Thoracic aorta (tissue), 2 donors: ENCODE measurements at regions not wholly inside any gene's neighbourhood (a gene's known extent, or its start where the extent isn't known, plus 50 kb on each side); places are given as distances from the start of the nearest gene placed in this dataset.
"Not testable (repeated sequence)": the region's sequence is repeated elsewhere in the genome, so short reads cannot be mapped to it uniquely, and the experiment has no call there.

ENCODE experiments used
- ATAC-seq: fragments of 150-250 bp; one replicate; pipeline ENCODE4 v1.8.0; 2017; ENCODE audit warnings: low read depth; ENCODE audit not compliant: insufficient number of reproducible peaks, low FRiP score
- DNase-seq: peaks from one replicate; pipeline ENCODE4 v3.0.0-alpha.2; 2020; ENCODE audit warnings: low spot score
- H3K27ac ChIP-seq, 2 donors: fragments of 200-600 bp; sonication (generic); 1 replicate in 1 of 2; 2 replicates in 1 of 2; pipeline ENCODE4 v1.5.1; 2016; ENCODE audit warnings: mild to moderate bottlenecking in 2 of 2, moderate library complexity in 2 of 2
- H3K27me3 ChIP-seq: fragments of 200-600 bp; sonication (generic); replicated peaks from 2 replicates; pipeline ENCODE4 v1.6.0; 2016; ENCODE audit warnings: mild to moderate bottlenecking; ENCODE audit not compliant: insufficient read depth
- H3K36me3 ChIP-seq: fragments of 200-600 bp; sonication (generic); one replicate; pipeline ENCODE4 v1.5.1; 2016
- H3K4me1 ChIP-seq, 2 donors: fragments of 200-600 bp; sonication (generic); 1 replicate in 1 of 2; 2 replicates in 1 of 2; pipeline versions ENCODE4 v1.5.1 to v1.6.0; 2016; ENCODE audit warnings: low read depth in 2 of 2, mild to moderate bottlenecking in 1 of 2; ENCODE audit not compliant: control insufficient read depth in 1 of 2
- H3K4me3 ChIP-seq: fragments of 200-600 bp; sonication (generic); 2 replicates; pipeline ENCODE4 v1.5.1; 2016; ENCODE audit warnings: mild to moderate bottlenecking
- H3K9me3 ChIP-seq: fragments of 200-600 bp; sonication (generic); 2 replicates; pipeline ENCODE4 v1.5.1; 2016
- TF ChIP-seq, protein P1 (sequence below): fragments of 200-600 bp; sonication (generic); IDR thresholded peaks from one replicate; pipeline ENCODE4 v1.5.1; 2019; ENCODE audit warnings: antibody characterized with exemption

DNA sequence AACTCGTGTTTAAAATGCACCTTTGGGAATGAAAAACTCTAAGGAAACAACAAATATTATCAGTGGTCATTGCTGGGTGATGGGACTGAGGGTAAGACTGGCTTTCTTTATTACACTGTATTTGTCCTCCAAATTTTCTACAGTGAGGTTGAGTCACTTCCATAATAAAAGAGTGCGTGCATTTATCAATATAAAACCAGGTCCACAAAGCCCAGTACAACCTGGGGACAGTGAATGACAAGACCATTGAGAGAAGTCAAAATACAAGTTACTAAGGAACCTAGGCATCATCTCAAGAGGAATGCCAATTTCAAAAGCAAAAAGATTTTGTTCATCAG lies 76.4 kb downstream of the MAGED4 start:
- no peak for ATAC-seq
- Histone ChIP-seq H3K27ac (no peak overlapping the region), H3K4me1 (no peaks in the 10 kb centered on the region), H3K27me3 (no peaks in the 10 kb centered on the region), H3K36me3 (no peaks in the 10 kb centered on the region), H3K4me3 (peak overlapping the region; percentile 79), H3K9me3 (no peaks in the 10 kb centered on the region)
- no peak for DNase-seq
- TF ChIP-seq, protein P1, sequence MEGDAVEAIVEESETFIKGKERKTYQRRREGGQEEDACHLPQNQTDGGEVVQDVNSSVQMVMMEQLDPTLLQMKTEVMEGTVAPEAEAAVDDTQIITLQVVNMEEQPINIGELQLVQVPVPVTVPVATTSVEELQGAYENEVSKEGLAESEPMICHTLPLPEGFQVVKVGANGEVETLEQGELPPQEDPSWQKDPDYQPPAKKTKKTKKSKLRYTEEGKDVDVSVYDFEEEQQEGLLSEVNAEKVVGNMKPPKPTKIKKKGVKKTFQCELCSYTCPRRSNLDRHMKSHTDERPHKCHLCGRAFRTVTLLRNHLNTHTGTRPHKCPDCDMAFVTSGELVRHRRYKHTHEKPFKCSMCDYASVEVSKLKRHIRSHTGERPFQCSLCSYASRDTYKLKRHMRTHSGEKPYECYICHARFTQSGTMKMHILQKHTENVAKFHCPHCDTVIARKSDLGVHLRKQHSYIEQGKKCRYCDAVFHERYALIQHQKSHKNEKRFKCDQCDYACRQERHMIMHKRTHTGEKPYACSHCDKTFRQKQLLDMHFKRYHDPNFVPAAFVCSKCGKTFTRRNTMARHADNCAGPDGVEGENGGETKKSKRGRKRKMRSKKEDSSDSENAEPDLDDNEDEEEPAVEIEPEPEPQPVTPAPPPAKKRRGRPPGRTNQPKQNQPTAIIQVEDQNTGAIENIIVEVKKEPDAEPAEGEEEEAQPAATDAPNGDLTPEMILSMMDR: no peak

DNA sequence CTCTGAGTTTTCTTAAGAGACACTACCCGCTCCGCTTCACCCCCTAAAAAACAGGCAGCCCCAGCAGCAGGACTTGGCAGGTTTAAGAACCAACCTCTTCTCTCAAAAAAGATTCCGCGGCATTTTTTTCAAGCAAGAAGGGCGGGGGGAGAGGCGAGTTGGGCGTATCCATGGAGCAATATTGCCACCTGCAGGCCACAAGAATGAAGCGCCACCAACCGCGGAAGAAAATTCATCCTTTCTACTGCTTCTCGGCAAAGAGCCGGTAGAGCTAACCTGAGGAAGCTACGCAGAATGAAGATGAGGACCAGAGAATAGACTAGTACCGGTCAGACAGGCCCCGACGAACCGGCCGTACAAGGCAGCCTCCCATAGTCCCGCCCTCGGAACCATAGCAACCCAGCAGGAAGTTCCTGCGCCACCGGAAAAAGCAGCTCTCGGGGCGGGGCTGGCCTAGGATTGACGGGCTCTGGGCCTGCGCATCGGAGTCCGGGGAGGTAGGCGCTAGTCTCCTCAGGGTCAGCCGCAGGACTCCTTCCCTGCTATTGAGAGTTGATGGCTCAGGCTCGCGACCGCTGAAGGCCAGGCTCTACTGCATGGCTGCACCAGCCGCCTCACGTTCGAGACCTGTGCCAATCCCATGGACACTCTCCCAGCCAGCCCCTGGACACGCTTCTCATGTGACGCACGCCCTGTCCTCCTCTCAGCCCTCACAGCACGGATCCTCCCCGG lies 76.9 kb downstream of the MAGED4 start:
- ATAC-seq (peak; percentile 95), DNase-seq (peak; percentile 51)
- TF ChIP-seq, protein P1: peak; percentile 87
- peak overlapping the region; percentile 86 to 87 for H3K27ac ChIP-seq
- H3K4me3 ChIP-seq: peak overlapping the region; percentile 79
- H3K27me3 ChIP-seq: no peaks in the 10 kb centered on the region
- no peaks in the 10 kb centered on the region for H3K4me1 ChIP-seq
- no peaks in the 10 kb centered on the region for H3K9me3 ChIP-seq
- H3K36me3 ChIP-seq: no peaks in the 10 kb centered on the region

DNA sequence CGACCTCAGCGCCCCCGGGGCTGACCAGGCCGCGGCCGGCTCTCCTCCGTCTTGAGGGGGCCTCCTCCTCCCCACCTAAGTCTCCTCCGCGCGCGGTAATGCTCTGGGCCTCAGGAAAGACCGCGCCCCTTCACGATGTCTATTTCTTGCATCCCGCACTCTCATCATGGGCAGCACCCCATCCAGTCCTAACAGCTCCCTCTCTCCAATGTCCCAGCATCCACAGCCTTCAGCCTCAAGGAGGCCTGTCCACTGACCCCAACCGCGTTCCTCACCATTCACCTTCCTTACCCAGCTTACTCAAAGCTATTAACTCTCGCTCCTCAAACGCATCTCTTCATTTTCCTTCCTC lies 77.5 kb downstream of the MAGED4 start:
- DNase-seq: no peak
- Histone ChIP-seq H3K27ac (peak overlapping the region; percentile 86 to 87), H3K4me3 (peak overlapping the region; percentile 79), H3K9me3 (no peaks in the 10 kb centered on the region), H3K27me3 (no peaks in the 10 kb centered on the region), H3K36me3 (no peaks in the 10 kb centered on the region), H3K4me1 (no peaks in the 10 kb centered on the region)
- TF ChIP-seq, protein P1: no peak
- no peak for ATAC-seq

DNA sequence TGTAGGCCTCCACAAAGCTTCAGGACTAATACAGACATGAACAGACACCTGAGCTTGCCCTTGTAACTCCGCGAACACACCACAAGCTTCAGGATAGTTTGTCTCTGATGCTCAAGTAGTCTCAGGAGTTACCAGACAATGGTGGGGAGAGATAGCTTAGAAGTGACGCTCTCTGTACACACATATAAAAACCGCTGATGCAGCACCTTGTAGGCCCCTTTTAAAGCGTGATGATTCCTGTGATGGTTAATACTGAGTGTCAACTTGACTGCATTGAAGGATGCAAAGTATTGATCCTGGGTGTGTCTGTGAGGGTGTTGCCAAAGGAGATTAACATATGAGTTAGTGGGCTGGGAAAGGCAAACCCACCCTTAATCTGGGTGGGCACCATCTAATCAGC lies 78.7 kb downstream of the MAGED4 start:
- no peak for ATAC-seq
- no peak for DNase-seq
- TF ChIP-seq, protein P1: no peak
- H3K9me3 ChIP-seq: no peaks in the 10 kb centered on the region
- no peaks in the 10 kb centered on the region for H3K4me1 ChIP-seq
- no peak overlapping the region for H3K4me3 ChIP-seq
- H3K27me3 ChIP-seq: no peaks in the 10 kb centered on the region
- no peaks in the 10 kb centered on the region for H3K36me3 ChIP-seq
- no peak overlapping the region for H3K27ac ChIP-seq

DNA sequence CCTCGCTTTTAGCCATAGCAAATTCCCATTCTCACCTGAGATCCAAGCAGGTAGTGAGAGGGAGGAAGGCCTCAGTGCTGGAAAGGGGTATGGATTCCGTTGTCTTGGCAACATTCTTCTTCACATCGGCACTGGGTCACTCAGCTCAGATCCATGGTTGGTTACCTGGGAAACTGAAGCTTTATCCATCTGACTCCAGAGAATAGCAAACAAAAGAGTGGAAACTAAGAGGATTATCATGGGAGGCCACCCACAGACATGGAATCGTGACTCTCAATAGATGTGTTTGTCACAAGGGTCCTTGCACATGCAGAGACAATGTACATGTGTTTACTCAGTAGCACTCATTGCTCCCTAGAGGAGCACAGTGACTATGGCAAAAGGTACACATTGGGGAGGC lies 81.0 kb downstream of the MAGED4 start:
- no peaks in the 10 kb centered on the region for H3K36me3 ChIP-seq
- ATAC-seq (no peak), DNase-seq (no peak)
- H3K27me3 ChIP-seq: no peaks in the 10 kb centered on the region
- H3K27ac ChIP-seq: no peak overlapping the region
- no peaks in the 10 kb centered on the region for H3K4me1 ChIP-seq
- TF ChIP-seq, protein P1: no peak
- no peaks in the 10 kb centered on the region for H3K9me3 ChIP-seq
- no peak overlapping the region for H3K4me3 ChIP-seq

DNA sequence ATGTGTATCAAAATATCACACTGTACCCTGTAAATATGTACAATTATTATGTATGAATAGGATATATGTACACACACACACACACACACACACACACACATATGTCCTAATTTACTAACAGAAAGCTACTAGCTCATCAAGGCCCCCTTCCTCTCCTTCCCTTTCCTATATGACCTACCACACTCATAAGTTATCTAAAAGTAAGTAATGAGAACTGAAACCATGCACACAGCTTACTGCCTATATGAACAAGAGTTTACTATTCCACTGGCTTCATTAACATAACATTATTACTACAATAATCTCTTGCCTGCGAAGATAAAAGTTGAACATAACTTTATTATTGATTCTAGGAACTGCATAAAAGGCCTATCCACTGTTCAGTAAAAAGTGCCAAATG lies 83.8 kb downstream of the MAGED4 start:
- H3K36me3 ChIP-seq: not testable (repeated sequence)

More for the DNA sequence above, 83.8 kb downstream of the MAGED4 start:
- not testable (repeated sequence) for H3K27me3 ChIP-seq, H3K4me3 ChIP-seq, ATAC-seq, H3K9me3 ChIP-seq, H3K4me1 ChIP-seq, H3K27ac ChIP-seq, DNase-seq
